ENCODE measurements at regions not wholly inside any gene's neighbourhood (a gene's known extent, or its start where the extent isn't known, plus 50 kb on each side); places are given as distances from the start of the nearest gene placed in this dataset.
"Not testable (repeated sequence)": the region's sequence is repeated elsewhere in the genome, so short reads cannot be mapped to it uniquely, and the experiment has no call there.

DNA sequence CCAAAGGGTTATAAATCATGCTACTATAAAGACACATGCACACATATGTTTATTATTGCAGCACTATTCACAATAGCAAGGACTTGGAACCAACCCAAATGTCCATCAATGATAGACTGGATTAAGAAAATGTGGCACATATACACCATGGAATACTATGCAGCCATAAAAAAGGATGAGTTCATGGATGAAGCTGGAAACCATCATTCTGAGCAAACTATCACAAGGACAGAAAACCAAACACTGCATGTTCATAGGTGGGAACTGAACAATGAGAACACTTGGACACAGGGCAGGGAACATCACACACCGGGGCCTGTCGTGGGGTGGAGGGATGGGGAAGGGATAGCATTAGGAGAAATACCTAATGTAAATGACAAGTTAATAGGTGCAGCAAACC lies 322.1 kb downstream of the RPLP1 start:
- dilution Hi-C loops (cut with HindIII; ENCODE audit: low sequenced_read_pairs, unreplicated experiment); H2BK15ac ChIP-seq (ENCODE audit: low read depth, low read length); H3K4me1 ChIP-seq (ENCODE audit: control insufficient read depth, insufficient read depth, low read length); POLR2A ChIA-PET (ENCODE audit: unreplicated experiment); ATAC-seq (ENCODE audit: low read depth); H2AK9ac ChIP-seq (replicated peaks; ENCODE audit: low read depth, low read length, poor library complexity); H4K8ac ChIP-seq (ENCODE audit: low read depth in 2 of 2, low read length in 2 of 2); H2BK20ac ChIP-seq (ENCODE audit: low read depth, low read length); H2AFZ ChIP-seq (replicated peaks; ENCODE audit: low read length, poor library complexity); in situ Hi-C loops (cut with MboI; ENCODE audit: low sequenced_read_pairs); H3K79me1 ChIP-seq (ENCODE audit: low read depth in 1 of 2, low read length in 2 of 2); intact Hi-C loops (cut with micrococcal nuclease); H3K27ac ChIP-seq (ENCODE audit: insufficient read depth, low read length); DNase-seq; BruUV-seq (replicated peaks); H4K5ac ChIP-seq (ENCODE audit: low read depth, low read length); CTCF ChIA-PET; H3K27me3 ChIP-seq (ENCODE audit: control insufficient read depth, insufficient read depth, low read length); H3K56ac ChIP-seq (ENCODE audit: extremely low read depth, insufficient read depth, low read length); H3K9me3 ChIP-seq (ENCODE audit: control insufficient read depth, insufficient read depth, low read length); H4K20me1 ChIP-seq (ENCODE audit: insufficient read depth, low read length); H3K4ac ChIP-seq (ENCODE audit: low read depth, low read length); H4K91ac ChIP-seq (ENCODE audit: insufficient read depth, low read depth, low read length); H3K9me1 ChIP-seq (ENCODE audit: insufficient read depth, low read length); H3K9ac ChIP-seq (ENCODE audit: low read depth, low read length); H3K4me2 ChIP-seq (ENCODE audit: low read depth, low read length); H2BK5ac ChIP-seq (ENCODE audit: low read depth, low read length, poor library complexity, severe bottlenecking); H3K23ac ChIP-seq (ENCODE audit: low read depth, low read length); H2AK5ac ChIP-seq (ENCODE audit: low read depth, low read length); H3K36me3 ChIP-seq (ENCODE audit: control insufficient read depth, insufficient read depth, low read length); H2BK120ac ChIP-seq (ENCODE audit: low read depth, low read length); H3K14ac ChIP-seq (replicated peaks; ENCODE audit: low read depth, low read length); H3K18ac ChIP-seq (ENCODE audit: low read depth, low read length); H3K4me3 ChIP-seq (ENCODE audit: insufficient read depth, low read depth, low read length): not testable (repeated sequence)
- no CpG with 5 or more reads among the region's 2 CpGs for WGBS, 2 experiments (ENCODE audit: extremely low coverage in 2 of 2, insufficient read length in 1 of 2)
